ENCODE measurements at regions not wholly inside any gene's neighbourhood (a gene's known extent, or its start where the extent isn't known, plus 50 kb on each side); places are given as distances from the start of the nearest gene placed in this dataset.

GRCh38 chr5:65068410-65068809, 299.7 kb downstream of the CWC27 start:
- TF ChIP-seq CTCF (IDR thresholded peaks at IDR 0.05; ENCODE audit: low read length): no peak
- no peak for TF ChIP-seq EZH2 (IDR thresholded peaks at IDR 0.05; ENCODE audit: borderline replicate concordance, low read length)
